ENCODE measurements at regions not wholly inside any gene's neighbourhood (a gene's known extent, or its start where the extent isn't known, plus 50 kb on each side); places are given as distances from the start of the nearest gene placed in this dataset.

DNA sequence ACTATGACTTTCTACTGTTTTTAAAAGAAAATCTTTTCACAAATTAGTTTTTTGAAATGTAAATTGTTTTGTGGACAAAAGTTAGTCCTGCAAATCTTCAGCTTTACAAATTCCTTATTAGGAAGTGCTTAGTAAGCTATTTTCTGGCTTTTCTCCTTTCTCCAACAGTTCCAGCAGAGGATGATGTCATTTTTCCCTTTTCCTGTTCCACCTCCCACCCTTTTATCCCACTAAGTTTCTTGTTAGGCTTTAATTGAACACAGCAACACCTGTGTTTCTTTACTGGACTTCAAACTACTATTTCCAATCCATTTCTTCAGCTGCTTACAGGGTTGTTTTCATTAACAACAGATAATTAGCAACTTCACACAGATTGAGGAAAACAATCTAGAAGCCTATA, 389.2 kb downstream of the NDFIP2 start (continued):
- TF ChIP-seq, protein P1, sequence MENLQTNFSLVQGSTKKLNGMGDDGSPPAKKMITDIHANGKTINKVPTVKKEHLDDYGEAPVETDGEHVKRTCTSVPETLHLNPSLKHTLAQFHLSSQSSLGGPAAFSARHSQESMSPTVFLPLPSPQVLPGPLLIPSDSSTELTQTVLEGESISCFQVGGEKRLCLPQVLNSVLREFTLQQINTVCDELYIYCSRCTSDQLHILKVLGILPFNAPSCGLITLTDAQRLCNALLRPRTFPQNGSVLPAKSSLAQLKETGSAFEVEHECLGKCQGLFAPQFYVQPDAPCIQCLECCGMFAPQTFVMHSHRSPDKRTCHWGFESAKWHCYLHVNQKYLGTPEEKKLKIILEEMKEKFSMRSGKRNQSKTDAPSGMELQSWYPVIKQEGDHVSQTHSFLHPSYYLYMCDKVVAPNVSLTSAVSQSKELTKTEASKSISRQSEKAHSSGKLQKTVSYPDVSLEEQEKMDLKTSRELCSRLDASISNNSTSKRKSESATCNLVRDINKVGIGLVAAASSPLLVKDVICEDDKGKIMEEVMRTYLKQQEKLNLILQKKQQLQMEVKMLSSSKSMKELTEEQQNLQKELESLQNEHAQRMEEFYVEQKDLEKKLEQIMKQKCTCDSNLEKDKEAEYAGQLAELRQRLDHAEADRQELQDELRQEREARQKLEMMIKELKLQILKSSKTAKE (IDR thresholded peaks at IDR 0.05; ENCODE audit: low read depth, poor library complexity, severe bottlenecking): no peak

DNA sequence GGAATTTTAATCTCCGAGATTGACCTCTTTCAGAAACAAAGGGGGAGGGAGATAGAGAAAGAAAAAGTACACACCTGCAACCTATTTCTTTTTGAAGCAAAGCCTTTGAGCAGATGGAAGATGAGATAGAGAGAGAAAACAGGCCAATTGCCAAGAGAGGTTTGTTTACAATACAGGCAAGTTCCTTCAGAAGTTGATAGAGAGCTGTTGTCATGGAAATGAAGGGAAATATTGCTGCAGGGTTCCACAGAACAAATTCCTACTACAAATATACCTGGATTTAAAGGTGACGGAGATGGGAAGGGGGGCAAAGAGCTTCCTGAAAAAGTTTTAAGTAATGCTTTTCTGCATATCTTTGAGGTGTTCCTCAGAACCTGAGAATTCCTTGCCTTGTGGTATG, 388.4 kb downstream of the NDFIP2 start:
- H3K27ac ChIP-seq (ENCODE audit: control insufficient read depth, insufficient read depth): no peak overlapping the region
- no peaks in the 10 kb centered on the region for H4K20me1 ChIP-seq (ENCODE audit: control insufficient read depth, insufficient read depth)
- no peak for DNase-seq (ENCODE audit: low read depth, low spot score)
- no peaks in the 10 kb centered on the region for H3K79me2 ChIP-seq (ENCODE audit: control insufficient read depth, insufficient read depth, low read length)
- ChIA-PET SMC1A (ENCODE audit: uncharacterized antibody, unreplicated experiment) (interaction anchor here (1.0 to 1.2 kb wide), 3 partner anchors 15 to 357 kb away, joined by 3 to 4 read pairs (median 3); no protein-coding TSS in a partner anchor), POLR2A (interaction anchor here (1.0 kb wide), 1 partner anchor 70 kb away, joined by 3 read pairs; no protein-coding TSS in a partner anchor), RAD21 (ENCODE audit: unreplicated experiment) (interaction anchor here (1.2 kb wide), 1 partner anchor 50 kb away, joined by 4 read pairs; no protein-coding TSS in a partner anchor), CTCF (interaction anchor here (0.5 to 1.0 kb wide), 3 partner anchors 16 to 445 kb away, joined by 3 read pairs; no protein-coding TSS in a partner anchor)
- H3K27me3 ChIP-seq (replicated peaks in 1 of 2; ENCODE audit: control insufficient read depth in 2 of 2, insufficient read depth in 2 of 2, low read length in 1 of 2): no peaks in the 10 kb centered on the region
- no peak overlapping the region for H3K9ac ChIP-seq (ENCODE audit: control insufficient read depth, insufficient read depth, low read length)
- no TSS peak for BruUV-seq (replicated peaks)
- no peaks in the 10 kb centered on the region for H3K36me3 ChIP-seq (ENCODE audit: control insufficient read depth in 2 of 2, insufficient read depth in 2 of 2, low read length in 1 of 2)
- no peaks in the 10 kb centered on the region for H3K4me1 ChIP-seq (ENCODE audit: control insufficient read depth, insufficient read depth, low read length)
- 43% methylated on average over 2 of the region's 2 CpGs for WGBS (ENCODE audit: insufficient coverage, insufficient replicate concordance, low lambda C conversion rate, missing lambda C conversion rate)
- in situ Hi-C loops (cut with MboI): no loop called here
- no peak overlapping the region for H2AFZ ChIP-seq (ENCODE audit: control insufficient read depth, low read depth, low read length)
- no peak overlapping the region for H3K4me3 ChIP-seq
- H3K9me3 ChIP-seq (replicated peaks; ENCODE audit: control insufficient read depth, insufficient read depth, low read length): no peaks in the 10 kb centered on the region
- TF ChIP-seq HCFC1 (IDR thresholded peaks at IDR 0.05; ENCODE audit: low read length): no peak
- TF ChIP-seq MYB (IDR thresholded peaks at IDR 0.05; ENCODE audit: borderline replicate concordance, low read depth, low read length): no peak
- TF ChIP-seq, protein P2, sequence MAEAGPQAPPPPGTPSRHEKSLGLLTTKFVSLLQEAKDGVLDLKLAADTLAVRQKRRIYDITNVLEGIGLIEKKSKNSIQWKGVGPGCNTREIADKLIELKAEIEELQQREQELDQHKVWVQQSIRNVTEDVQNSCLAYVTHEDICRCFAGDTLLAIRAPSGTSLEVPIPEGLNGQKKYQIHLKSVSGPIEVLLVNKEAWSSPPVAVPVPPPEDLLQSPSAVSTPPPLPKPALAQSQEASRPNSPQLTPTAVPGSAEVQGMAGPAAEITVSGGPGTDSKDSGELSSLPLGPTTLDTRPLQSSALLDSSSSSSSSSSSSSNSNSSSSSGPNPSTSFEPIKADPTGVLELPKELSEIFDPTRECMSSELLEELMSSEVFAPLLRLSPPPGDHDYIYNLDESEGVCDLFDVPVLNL (IDR thresholded peaks at IDR 0.05; ENCODE audit: low read depth, low read length): no peak
- no peak for TF ChIP-seq SIN3A (IDR thresholded peaks at IDR 0.05; ENCODE audit: low read depth, low read length)
- TF ChIP-seq, protein P3, sequence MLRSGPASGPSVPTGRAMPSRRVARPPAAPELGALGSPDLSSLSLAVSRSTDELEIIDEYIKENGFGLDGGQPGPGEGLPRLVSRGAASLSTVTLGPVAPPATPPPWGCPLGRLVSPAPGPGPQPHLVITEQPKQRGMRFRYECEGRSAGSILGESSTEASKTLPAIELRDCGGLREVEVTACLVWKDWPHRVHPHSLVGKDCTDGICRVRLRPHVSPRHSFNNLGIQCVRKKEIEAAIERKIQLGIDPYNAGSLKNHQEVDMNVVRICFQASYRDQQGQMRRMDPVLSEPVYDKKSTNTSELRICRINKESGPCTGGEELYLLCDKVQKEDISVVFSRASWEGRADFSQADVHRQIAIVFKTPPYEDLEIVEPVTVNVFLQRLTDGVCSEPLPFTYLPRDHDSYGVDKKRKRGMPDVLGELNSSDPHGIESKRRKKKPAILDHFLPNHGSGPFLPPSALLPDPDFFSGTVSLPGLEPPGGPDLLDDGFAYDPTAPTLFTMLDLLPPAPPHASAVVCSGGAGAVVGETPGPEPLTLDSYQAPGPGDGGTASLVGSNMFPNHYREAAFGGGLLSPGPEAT (IDR thresholded peaks at IDR 0.05; ENCODE audit: low read depth): no peak
- TF ChIP-seq TBL1XR1 (IDR thresholded peaks at IDR 0.05; ENCODE audit: low read depth, low read length): no peak
- no peak for TF ChIP-seq CBX3 (IDR thresholded peaks at IDR 0.05; ENCODE audit: borderline replicate concordance, low read depth)
- TF ChIP-seq, protein P4, sequence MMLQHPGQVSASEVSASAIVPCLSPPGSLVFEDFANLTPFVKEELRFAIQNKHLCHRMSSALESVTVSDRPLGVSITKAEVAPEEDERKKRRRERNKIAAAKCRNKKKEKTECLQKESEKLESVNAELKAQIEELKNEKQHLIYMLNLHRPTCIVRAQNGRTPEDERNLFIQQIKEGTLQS (IDR thresholded peaks at IDR 0.05; ENCODE audit: borderline replicate concordance, extremely low read depth, low read depth, low read length): no peak
- no peak for TF ChIP-seq SUZ12 (IDR thresholded peaks at IDR 0.05; ENCODE audit: unreplicated experiment)
- TF ChIP-seq SP1 (IDR thresholded peaks at IDR 0.05; ENCODE audit: low read depth, low read length): no peak
- TF ChIP-seq, protein P5, sequence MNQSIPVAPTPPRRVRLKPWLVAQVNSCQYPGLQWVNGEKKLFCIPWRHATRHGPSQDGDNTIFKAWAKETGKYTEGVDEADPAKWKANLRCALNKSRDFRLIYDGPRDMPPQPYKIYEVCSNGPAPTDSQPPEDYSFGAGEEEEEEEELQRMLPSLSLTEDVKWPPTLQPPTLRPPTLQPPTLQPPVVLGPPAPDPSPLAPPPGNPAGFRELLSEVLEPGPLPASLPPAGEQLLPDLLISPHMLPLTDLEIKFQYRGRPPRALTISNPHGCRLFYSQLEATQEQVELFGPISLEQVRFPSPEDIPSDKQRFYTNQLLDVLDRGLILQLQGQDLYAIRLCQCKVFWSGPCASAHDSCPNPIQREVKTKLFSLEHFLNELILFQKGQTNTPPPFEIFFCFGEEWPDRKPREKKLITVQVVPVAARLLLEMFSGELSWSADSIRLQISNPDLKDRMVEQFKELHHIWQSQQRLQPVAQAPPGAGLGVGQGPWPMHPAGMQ (IDR thresholded peaks at IDR 0.05; ENCODE audit: borderline replicate concordance): no peak
- intact Hi-C loops (cut with micrococcal nuclease; ENCODE audit: unreplicated experiment): no loop called here
- no peak overlapping the region for H3K4me2 ChIP-seq (ENCODE audit: control insufficient read depth, insufficient read depth)
- ATAC-seq: no peak
- no peak for FAIRE-seq

Data from GM12878 (cell line).